ENCODE measurements at regions not wholly inside any gene's neighbourhood (a gene's known extent, or its start where the extent isn't known, plus 50 kb on each side); places are given as distances from the start of the nearest gene placed in this dataset.

GRCh38 chr16:86424398-86424797 lies 85.9 kb upstream of the FOXF1 start:
- Histone ChIP-seq H3K4me3 (ENCODE audit: low read depth, low read length) (no peak overlapping the region), H3K9ac (ENCODE audit: low read depth, low read length) (no peak overlapping the region), H3K9me3 (ENCODE audit: control insufficient read depth, insufficient read depth, low read length) (no peaks in the 10 kb centered on the region), H3K36me3 (ENCODE audit: control insufficient read depth, insufficient read depth, low read length) (no peaks in the 10 kb centered on the region), H3K4me1 (ENCODE audit: control insufficient read depth, insufficient read depth, low read length) (no peaks in the 10 kb centered on the region), H3K27me3 (ENCODE audit: control insufficient read depth, insufficient read depth, low read length) (no peaks in the 10 kb centered on the region)

GRCh38 chr16:86424985-86425384 lies 85.3 kb upstream of the FOXF1 start:
- H3K9me3 ChIP-seq (ENCODE audit: control insufficient read depth, insufficient read depth, low read length): no peaks in the 10 kb centered on the region

GRCh38 chr16:86426063-86426642 lies 84.2 kb upstream of the FOXF1 start:
- Histone ChIP-seq H3K36me3 (ENCODE audit: control insufficient read depth, insufficient read depth, low read length) (no peaks in the 10 kb centered on the region), H3K27me3 (ENCODE audit: control insufficient read depth, insufficient read depth, low read length) (no peaks in the 10 kb centered on the region), H3K9me3 (ENCODE audit: control insufficient read depth, insufficient read depth, low read length) (no peaks in the 10 kb centered on the region), H3K4me1 (ENCODE audit: control insufficient read depth, insufficient read depth, low read length) (no peaks in the 10 kb centered on the region), H3K9ac (ENCODE audit: low read depth, low read length) (no peak overlapping the region), H3K4me3 (ENCODE audit: low read depth, low read length) (no peak overlapping the region)

More at GRCh38 chr16:86424985-86425384, 85.3 kb upstream of the FOXF1 start:
- Histone ChIP-seq H3K9ac (ENCODE audit: low read depth, low read length) (no peak overlapping the region), H3K4me1 (ENCODE audit: control insufficient read depth, insufficient read depth, low read length) (no peaks in the 10 kb centered on the region), H3K36me3 (ENCODE audit: control insufficient read depth, insufficient read depth, low read length) (no peaks in the 10 kb centered on the region), H3K4me3 (ENCODE audit: low read depth, low read length) (no peak overlapping the region), H3K27me3 (ENCODE audit: control insufficient read depth, insufficient read depth, low read length) (no peaks in the 10 kb centered on the region)

- Histone ChIP-seq H3K36me3 (ENCODE audit: control insufficient read depth, insufficient read depth, low read length) (no peaks in the 10 kb centered on the region), H3K27me3 (ENCODE audit: control insufficient read depth, insufficient read depth, low read length) (no peaks in the 10 kb centered on the region), H3K9me3 (ENCODE audit: control insufficient read depth, insufficient read depth, low read length) (no peaks in the 10 kb centered on the region), H3K4me3 (ENCODE audit: low read depth, low read length) (no peak overlapping the region), H3K9ac (ENCODE audit: low read depth, low read length) (no peak overlapping the region), H3K4me1 (ENCODE audit: control insufficient read depth, insufficient read depth, low read length) (no peaks in the 10 kb centered on the region)
Observed at GRCh38 chr16:86427433-86427851, 82.9 kb upstream of the FOXF1 start.

GRCh38 chr16:86428729-86429517 lies 81.4 kb upstream of the FOXF1 start:
- Histone ChIP-seq H3K9me3 (ENCODE audit: control insufficient read depth, insufficient read depth, low read length) (no peaks in the 10 kb centered on the region), H3K27me3 (ENCODE audit: control insufficient read depth, insufficient read depth, low read length) (no peaks in the 10 kb centered on the region), H3K4me3 (ENCODE audit: low read depth, low read length) (no peak overlapping the region), H3K9ac (ENCODE audit: low read depth, low read length) (no peak overlapping the region), H3K4me1 (ENCODE audit: control insufficient read depth, insufficient read depth, low read length) (no peaks in the 10 kb centered on the region), H3K36me3 (ENCODE audit: control insufficient read depth, insufficient read depth, low read length) (no peaks in the 10 kb centered on the region)

- no peaks in the 10 kb centered on the region for H3K36me3 ChIP-seq (ENCODE audit: control insufficient read depth, insufficient read depth, low read length)
- no peak overlapping the region for H3K9ac ChIP-seq (ENCODE audit: low read depth, low read length)
- H3K4me1 ChIP-seq (ENCODE audit: control insufficient read depth, insufficient read depth, low read length): no peaks in the 10 kb centered on the region
- H3K9me3 ChIP-seq (ENCODE audit: control insufficient read depth, insufficient read depth, low read length): no peaks in the 10 kb centered on the region
- no peak overlapping the region for H3K4me3 ChIP-seq (ENCODE audit: low read depth, low read length)
- no peaks in the 10 kb centered on the region for H3K27me3 ChIP-seq (ENCODE audit: control insufficient read depth, insufficient read depth, low read length)
Observed at GRCh38 chr16:86429663-86430062, 80.7 kb upstream of the FOXF1 start.

GRCh38 chr16:86430814-86431213 lies 79.5 kb upstream of the FOXF1 start:
- H3K9ac ChIP-seq (ENCODE audit: low read depth, low read length): no peak overlapping the region
- no peaks in the 10 kb centered on the region for H3K9me3 ChIP-seq (ENCODE audit: control insufficient read depth, insufficient read depth, low read length)
- H3K27me3 ChIP-seq (ENCODE audit: control insufficient read depth, insufficient read depth, low read length): no peaks in the 10 kb centered on the region

GRCh38 chr16:86431540-86431939 lies 78.8 kb upstream of the FOXF1 start:
- Histone ChIP-seq H3K9me3 (ENCODE audit: control insufficient read depth, insufficient read depth, low read length) (no peaks in the 10 kb centered on the region), H3K4me3 (ENCODE audit: low read depth, low read length) (no peak overlapping the region), H3K27me3 (ENCODE audit: control insufficient read depth, insufficient read depth, low read length) (no peaks in the 10 kb centered on the region), H3K9ac (ENCODE audit: low read depth, low read length) (no peak overlapping the region), H3K36me3 (ENCODE audit: control insufficient read depth, insufficient read depth, low read length) (no peaks in the 10 kb centered on the region), H3K4me1 (ENCODE audit: control insufficient read depth, insufficient read depth, low read length) (no peaks in the 10 kb centered on the region)

More at GRCh38 chr16:86430814-86431213, 79.5 kb upstream of the FOXF1 start:
- no peaks in the 10 kb centered on the region for H3K4me1 ChIP-seq (ENCODE audit: control insufficient read depth, insufficient read depth, low read length)
- H3K4me3 ChIP-seq (ENCODE audit: low read depth, low read length): no peak overlapping the region
- no peaks in the 10 kb centered on the region for H3K36me3 ChIP-seq (ENCODE audit: control insufficient read depth, insufficient read depth, low read length)

- Histone ChIP-seq H3K9me3 (ENCODE audit: control insufficient read depth, insufficient read depth, low read length) (no peaks in the 10 kb centered on the region), H3K27me3 (ENCODE audit: control insufficient read depth, insufficient read depth, low read length) (no peaks in the 10 kb centered on the region), H3K9ac (ENCODE audit: low read depth, low read length) (no peak overlapping the region), H3K4me3 (ENCODE audit: low read depth, low read length) (no peak overlapping the region), H3K4me1 (ENCODE audit: control insufficient read depth, insufficient read depth, low read length) (no peaks in the 10 kb centered on the region), H3K36me3 (ENCODE audit: control insufficient read depth, insufficient read depth, low read length) (no peaks in the 10 kb centered on the region)
Observed at GRCh38 chr16:86432048-86432447, 78.3 kb upstream of the FOXF1 start.

GRCh38 chr16:86432691-86433090 lies 77.6 kb upstream of the FOXF1 start:
- Histone ChIP-seq H3K9me3 (ENCODE audit: control insufficient read depth, insufficient read depth, low read length) (no peaks in the 10 kb centered on the region), H3K9ac (ENCODE audit: low read depth, low read length) (no peak overlapping the region), H3K36me3 (ENCODE audit: control insufficient read depth, insufficient read depth, low read length) (no peaks in the 10 kb centered on the region), H3K4me1 (ENCODE audit: control insufficient read depth, insufficient read depth, low read length) (no peaks in the 10 kb centered on the region), H3K4me3 (ENCODE audit: low read depth, low read length) (no peak overlapping the region), H3K27me3 (ENCODE audit: control insufficient read depth, insufficient read depth, low read length) (no peaks in the 10 kb centered on the region)

- Histone ChIP-seq H3K36me3 (ENCODE audit: control insufficient read depth, insufficient read depth, low read length) (no peaks in the 10 kb centered on the region), H3K9me3 (ENCODE audit: control insufficient read depth, insufficient read depth, low read length) (no peaks in the 10 kb centered on the region), H3K27me3 (ENCODE audit: control insufficient read depth, insufficient read depth, low read length) (no peaks in the 10 kb centered on the region), H3K9ac (ENCODE audit: low read depth, low read length) (no peak overlapping the region), H3K4me1 (ENCODE audit: control insufficient read depth, insufficient read depth, low read length) (no peaks in the 10 kb centered on the region), H3K4me3 (ENCODE audit: low read depth, low read length) (no peak overlapping the region)
Observed at GRCh38 chr16:86436466-86437185, 73.7 kb upstream of the FOXF1 start.

- H3K9me3 ChIP-seq (ENCODE audit: control insufficient read depth, insufficient read depth, low read length): no peaks in the 10 kb centered on the region
- H3K27me3 ChIP-seq (ENCODE audit: control insufficient read depth, insufficient read depth, low read length): no peaks in the 10 kb centered on the region
- H3K9ac ChIP-seq (ENCODE audit: low read depth, low read length): no peak overlapping the region
- no peaks in the 10 kb centered on the region for H3K36me3 ChIP-seq (ENCODE audit: control insufficient read depth, insufficient read depth, low read length)
- H3K4me1 ChIP-seq (ENCODE audit: control insufficient read depth, insufficient read depth, low read length): no peaks in the 10 kb centered on the region
- no peak overlapping the region for H3K4me3 ChIP-seq (ENCODE audit: low read depth, low read length)
Observed at GRCh38 chr16:86437348-86437747, 73.0 kb upstream of the FOXF1 start.
